Parathyroid adenoma (tissue), 2 donors: ENCODE measurements at regions not wholly inside any gene's neighbourhood (a gene's known extent, or its start where the extent isn't known, plus 50 kb on each side); places are given as distances from the start of the nearest gene placed in this dataset.

Experiments
- H2AFZ ChIP-seq: fragments of 300-600 bp; sonication (generic); one replicate; pipeline ENCODE4 v1.7.0; 2017; ENCODE audit warnings: antibody characterized with exemption, mild to moderate bottlenecking
- H3K27ac ChIP-seq: fragments of 300-600 bp; sonication (generic); one replicate; pipeline ENCODE4 v1.7.0; 2017
- H3K27me3 ChIP-seq: fragments of 300-600 bp; sonication (generic); one replicate; pipeline ENCODE4 v1.7.0; 2017; ENCODE audit warnings: low read length; ENCODE audit not compliant: control insufficient read depth, insufficient read depth
- H3K36me3 ChIP-seq: fragments of 300-600 bp; sonication (generic); one replicate; pipeline ENCODE4 v1.7.0; 2017; ENCODE audit warnings: low read length; ENCODE audit not compliant: control insufficient read depth, insufficient read depth
- H3K4me1 ChIP-seq: fragments of 300-600 bp; sonication (generic); one replicate; pipeline ENCODE4 v1.7.0; 2017; ENCODE audit warnings: control low read depth
- H3K4me2 ChIP-seq: fragments of 300-600 bp; sonication (generic); one replicate; pipeline ENCODE4 v1.7.0; 2017; ENCODE audit warnings: low read length
- H3K4me3 ChIP-seq: fragments of 300-600 bp; sonication (generic); one replicate; pipeline ENCODE4 v1.7.0; 2017; ENCODE audit warnings: low read depth, low read length
- H3K79me2 ChIP-seq: fragments of 300-600 bp; sonication (generic); one replicate; pipeline ENCODE4 v1.7.0; 2017; ENCODE audit warnings: control low read depth
- H3K9ac ChIP-seq: fragments of 300-600 bp; sonication (generic); one replicate; pipeline ENCODE4 v1.7.0; 2017; ENCODE audit warnings: mild to moderate bottlenecking
- H3K9me3 ChIP-seq: fragments of 300-600 bp; sonication (generic); one replicate; pipeline ENCODE4 v1.7.0; 2017; ENCODE audit warnings: low read length; ENCODE audit not compliant: control insufficient read depth
- TF ChIP-seq, protein P1 (sequence below): fragments of 300-600 bp; sonication (generic); IDR thresholded peaks from one replicate; pipeline ENCODE4 v1.7.0; 2017; ENCODE audit warnings: antibody characterized with exemption, mild to moderate bottlenecking
- donor health status: primary hyperparathyroidism.

DNA sequence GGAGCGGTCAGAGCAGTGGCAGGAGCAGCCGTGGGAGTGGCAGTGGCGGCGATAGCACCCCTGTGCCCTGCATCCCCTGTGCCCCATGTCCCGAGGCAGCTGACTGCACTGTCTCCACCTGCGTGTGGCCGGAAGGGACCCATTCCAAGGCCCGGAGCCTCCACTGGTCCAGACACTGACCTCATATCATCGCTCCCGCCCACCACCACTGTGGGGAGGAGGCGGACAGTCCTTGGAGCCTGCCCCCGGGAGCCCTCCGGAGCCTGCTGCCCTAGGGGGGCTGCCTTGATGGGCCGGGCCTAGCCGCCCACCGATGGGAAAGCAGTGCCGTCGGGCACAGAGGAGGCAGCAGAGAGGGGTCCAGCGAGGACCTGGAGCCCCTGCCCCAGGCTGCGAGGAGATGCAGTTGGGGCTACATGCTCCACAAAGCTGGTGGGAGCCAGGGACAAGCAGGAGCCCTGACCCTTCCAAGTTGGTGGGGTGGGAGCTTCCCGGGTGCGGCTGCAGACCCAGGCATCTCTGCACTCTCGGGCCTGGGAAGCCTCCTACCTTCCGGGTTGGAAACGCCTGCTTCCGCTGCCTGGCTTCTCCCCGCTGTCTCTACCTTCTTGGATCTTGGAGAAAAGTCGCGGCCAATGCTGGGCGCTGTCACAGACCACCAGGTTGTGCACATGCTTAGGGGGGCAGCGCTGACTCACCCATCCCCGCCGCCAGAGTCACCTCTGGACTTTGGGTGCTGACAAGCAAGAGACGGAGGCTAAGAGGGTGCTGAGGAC, 283.2 kb upstream of the ROBO1 start:
- Histone ChIP-seq H3K79me2 (no peaks in the 10 kb centered on the region), H2AFZ (no peak overlapping the region), H3K27ac (no peak overlapping the region), H3K9ac (no peak overlapping the region), H3K4me3 (no peak overlapping the region), H3K36me3 (no peaks in the 10 kb centered on the region), H3K4me1 (no peaks in the 10 kb centered on the region), H3K27me3 (no peaks in the 10 kb centered on the region), H3K9me3 (no peaks in the 10 kb centered on the region), H3K4me2 (no peak overlapping the region)
- TF ChIP-seq, protein P1, sequence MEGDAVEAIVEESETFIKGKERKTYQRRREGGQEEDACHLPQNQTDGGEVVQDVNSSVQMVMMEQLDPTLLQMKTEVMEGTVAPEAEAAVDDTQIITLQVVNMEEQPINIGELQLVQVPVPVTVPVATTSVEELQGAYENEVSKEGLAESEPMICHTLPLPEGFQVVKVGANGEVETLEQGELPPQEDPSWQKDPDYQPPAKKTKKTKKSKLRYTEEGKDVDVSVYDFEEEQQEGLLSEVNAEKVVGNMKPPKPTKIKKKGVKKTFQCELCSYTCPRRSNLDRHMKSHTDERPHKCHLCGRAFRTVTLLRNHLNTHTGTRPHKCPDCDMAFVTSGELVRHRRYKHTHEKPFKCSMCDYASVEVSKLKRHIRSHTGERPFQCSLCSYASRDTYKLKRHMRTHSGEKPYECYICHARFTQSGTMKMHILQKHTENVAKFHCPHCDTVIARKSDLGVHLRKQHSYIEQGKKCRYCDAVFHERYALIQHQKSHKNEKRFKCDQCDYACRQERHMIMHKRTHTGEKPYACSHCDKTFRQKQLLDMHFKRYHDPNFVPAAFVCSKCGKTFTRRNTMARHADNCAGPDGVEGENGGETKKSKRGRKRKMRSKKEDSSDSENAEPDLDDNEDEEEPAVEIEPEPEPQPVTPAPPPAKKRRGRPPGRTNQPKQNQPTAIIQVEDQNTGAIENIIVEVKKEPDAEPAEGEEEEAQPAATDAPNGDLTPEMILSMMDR: no peak

DNA sequence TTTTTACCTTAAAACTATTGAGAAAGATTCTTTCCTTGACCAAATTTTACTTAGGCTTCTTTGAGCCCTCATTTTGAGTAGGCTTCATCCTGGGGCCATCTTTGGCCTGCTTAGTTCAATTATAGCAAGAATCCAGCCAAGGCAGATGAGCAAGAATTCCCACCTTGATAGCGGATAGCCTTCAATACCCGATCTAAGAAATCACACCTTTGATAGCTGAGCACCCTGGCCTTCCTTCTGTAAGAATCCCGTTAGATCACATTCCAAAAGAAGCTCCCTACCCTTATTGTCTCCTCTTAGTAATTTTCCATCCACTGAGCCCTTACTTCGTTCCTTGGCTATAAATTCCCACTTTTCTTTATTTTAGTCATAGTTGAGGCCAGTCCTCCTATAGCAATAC, 275.4 kb upstream of the ROBO1 start:
- H3K79me2 ChIP-seq: no peaks in the 10 kb centered on the region
- no peaks in the 10 kb centered on the region for H3K36me3 ChIP-seq
- H2AFZ ChIP-seq: no peak overlapping the region
- H3K4me2 ChIP-seq: no peak overlapping the region
- TF ChIP-seq, protein P1: no peak
- no peaks in the 10 kb centered on the region for H3K27me3 ChIP-seq
- no peak overlapping the region for H3K9ac ChIP-seq
- H3K4me1 ChIP-seq: no peaks in the 10 kb centered on the region
- H3K27ac ChIP-seq: no peak overlapping the region
- no peaks in the 10 kb centered on the region for H3K9me3 ChIP-seq
- H3K4me3 ChIP-seq: no peak overlapping the region

DNA sequence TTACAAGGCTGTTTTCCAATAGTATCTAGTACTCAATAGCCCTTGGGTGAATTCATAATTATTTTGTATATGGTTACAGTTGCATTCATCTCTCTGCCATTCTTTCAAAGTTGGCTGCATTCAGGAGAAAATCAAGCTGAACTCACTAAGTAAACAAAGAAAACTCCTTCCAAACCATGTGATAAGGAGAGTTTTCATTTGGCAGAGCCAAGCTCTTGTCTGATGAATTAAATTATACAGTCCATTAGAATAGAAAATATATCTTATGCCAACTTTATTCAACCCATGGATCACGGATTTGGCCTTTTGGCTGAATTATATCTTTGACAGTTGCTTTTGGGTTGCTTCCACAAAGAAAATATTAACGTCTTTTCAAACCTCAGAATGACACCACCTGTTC, 272.3 kb upstream of the ROBO1 start:
- TF ChIP-seq, protein P1: no peak
- H3K4me3 ChIP-seq: no peak overlapping the region

DNA sequence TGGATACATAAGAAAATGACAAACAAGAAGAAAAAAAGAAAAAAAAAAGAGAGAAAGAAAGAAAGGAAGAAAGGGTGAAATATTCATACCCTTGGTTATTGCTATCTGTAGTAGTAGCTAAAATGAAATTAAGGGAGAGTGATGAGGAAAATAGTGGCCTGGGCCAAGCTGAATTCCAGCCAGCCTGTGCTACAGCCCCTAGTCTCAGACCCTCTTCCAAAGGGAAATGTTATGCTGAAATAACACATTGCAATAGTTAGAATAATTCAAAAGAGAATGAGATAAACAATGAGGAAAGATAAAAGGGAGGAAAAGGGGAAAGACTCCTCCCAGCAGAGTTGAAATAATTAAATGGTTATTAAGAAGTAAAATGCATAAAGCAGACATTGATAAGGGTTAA, 268.4 kb upstream of the ROBO1 start:
- H3K27me3 ChIP-seq: no peaks in the 10 kb centered on the region
- no peaks in the 10 kb centered on the region for H3K36me3 ChIP-seq
- H3K9me3 ChIP-seq: no peaks in the 10 kb centered on the region
- H3K9ac ChIP-seq: no peak overlapping the region
- no peaks in the 10 kb centered on the region for H3K79me2 ChIP-seq
- H3K4me2 ChIP-seq: no peak overlapping the region
- no peak overlapping the region for H3K4me3 ChIP-seq
- TF ChIP-seq, protein P1: no peak
- H2AFZ ChIP-seq: no peak overlapping the region
- no peak overlapping the region for H3K27ac ChIP-seq
- H3K4me1 ChIP-seq: no peaks in the 10 kb centered on the region

More for the DNA sequence above, 272.3 kb upstream of the ROBO1 start:
- H3K27me3 ChIP-seq: no peaks in the 10 kb centered on the region
- no peaks in the 10 kb centered on the region for H3K4me1 ChIP-seq
- no peak overlapping the region for H3K27ac ChIP-seq
- no peaks in the 10 kb centered on the region for H3K9me3 ChIP-seq
- no peaks in the 10 kb centered on the region for H3K79me2 ChIP-seq
- no peak overlapping the region for H3K9ac ChIP-seq
- no peak overlapping the region for H2AFZ ChIP-seq
- no peaks in the 10 kb centered on the region for H3K36me3 ChIP-seq
- H3K4me2 ChIP-seq: no peak overlapping the region

DNA sequence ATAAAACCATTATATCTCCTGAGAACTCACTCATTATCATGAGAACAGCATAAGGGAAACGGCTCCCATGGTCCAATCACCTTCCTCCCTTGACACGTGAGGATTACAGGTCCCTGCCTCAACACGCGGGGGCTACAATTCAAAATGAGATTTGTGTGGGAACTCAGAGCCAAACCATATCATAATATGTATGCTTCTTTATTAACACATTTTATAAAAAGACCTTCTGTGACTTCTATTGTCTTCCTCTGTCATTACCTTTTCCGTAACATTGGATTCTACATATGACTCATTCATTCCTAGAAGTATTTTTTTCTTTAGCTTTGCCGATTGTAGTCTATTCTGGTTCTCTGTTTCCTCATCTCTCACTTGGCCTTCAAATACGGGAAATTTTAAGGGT, 267.2 kb upstream of the ROBO1 start:
- no peak overlapping the region for H3K4me3 ChIP-seq
- H3K9me3 ChIP-seq: no peaks in the 10 kb centered on the region
- TF ChIP-seq, protein P1: no peak

More for the DNA sequence above, 267.2 kb upstream of the ROBO1 start:
- H3K4me2 ChIP-seq: no peak overlapping the region
- no peak overlapping the region for H3K9ac ChIP-seq
- H2AFZ ChIP-seq: no peak overlapping the region
- H3K4me1 ChIP-seq: no peaks in the 10 kb centered on the region
- H3K79me2 ChIP-seq: no peaks in the 10 kb centered on the region
- no peaks in the 10 kb centered on the region for H3K27me3 ChIP-seq
- no peaks in the 10 kb centered on the region for H3K36me3 ChIP-seq
- no peak overlapping the region for H3K27ac ChIP-seq
